ENCODE measurements at regions not wholly inside any gene's neighbourhood (a gene's known extent, or its start where the extent isn't known, plus 50 kb on each side); places are given as distances from the start of the nearest gene placed in this dataset.

GRCh38 chr15:94770199-94770598 is 538.8 kb downstream of the MCTP2 start:
- DNase-seq, result no peak

- no peak for DNase-seq
Measured at GRCh38 chr15:94777037-94777436, 545.7 kb downstream of the MCTP2 start.

GRCh38 chr15:94778840-94779239 is 547.5 kb downstream of the MCTP2 start:
- no peak for DNase-seq

GRCh38 chr15:94780166-94780565 is 548.8 kb downstream of the MCTP2 start:
- no peak for DNase-seq

GRCh38 chr15:94785091-94785490 is 553.7 kb downstream of the MCTP2 start:
- no peak for DNase-seq

GRCh38 chr15:94791008-94791407 is 559.6 kb downstream of the MCTP2 start:
- DNase-seq, result no peak

GRCh38 chr15:94791510-94791909 is 560.1 kb downstream of the MCTP2 start:
- no peak for DNase-seq

GRCh38 chr15:94792196-94792595 is 560.8 kb downstream of the MCTP2 start:
- DNase-seq, result no peak

GRCh38 chr15:94793207-94793606 is 561.8 kb downstream of the MCTP2 start:
- no peak for DNase-seq

GRCh38 chr15:94793641-94794040 is 562.3 kb downstream of the MCTP2 start:
- no peak for DNase-seq

GRCh38 chr15:94804613-94805012 is 573.3 kb downstream of the MCTP2 start:
- DNase-seq, result no peak

GRCh38 chr15:94815110-94815731 is 583.9 kb downstream of the MCTP2 start:
- DNase-seq, result no peak

- no peak for DNase-seq
Measured at GRCh38 chr15:94815914-94816313, 584.6 kb downstream of the MCTP2 start.

- DNase-seq, result no peak
Measured at GRCh38 chr15:94829887-94830884, 598.8 kb downstream of the MCTP2 start.

- no peak for DNase-seq
Measured at GRCh38 chr15:94834000-94834399, 602.6 kb downstream of the MCTP2 start.

- DNase-seq, result no peak
Measured at GRCh38 chr15:94834494-94834893, 603.1 kb downstream of the MCTP2 start.

GRCh38 chr15:94838281-94838680 is 606.9 kb downstream of the MCTP2 start:
- DNase-seq, result no peak

GRCh38 chr15:94840794-94841783 is 609.7 kb downstream of the MCTP2 start:
- no peak for DNase-seq

GRCh38 chr15:94843060-94843459 is 611.7 kb downstream of the MCTP2 start:
- no peak for DNase-seq

- no peak for DNase-seq
Measured at GRCh38 chr15:94844198-94844537, 612.8 kb downstream of the MCTP2 start.

GRCh38 chr15:94844538-94845389 is 613.4 kb downstream of the MCTP2 start:
- DNase-seq, result no peak

- no peak for DNase-seq
Measured at GRCh38 chr15:94845390-94845716, 614.0 kb downstream of the MCTP2 start.

Measured in inflammatory macrophage treated with lipopolysaccharide for 4 hours (primary cell).